Brain microvascular endothelial cell (primary cell): ENCODE measurements at regions not wholly inside any gene's neighbourhood (a gene's known extent, or its start where the extent isn't known, plus 50 kb on each side); places are given as distances from the start of the nearest gene placed in this dataset.

ENCODE experiments used
- DNase-seq: peaks from one replicate; pipeline ENCODE4 v3.0.0-alpha.2; 2020
- H3K27ac ChIP-seq: fragments of 250-450 bp; sonication (Bioruptor Pico); 2 replicates; pipeline ENCODE4 v1.5.1; 2020; ENCODE audit warnings: mild to moderate bottlenecking, moderate library complexity
- H3K27me3 ChIP-seq: fragments of 250-450 bp; sonication (Bioruptor Pico); replicated peaks from 2 replicates; pipeline ENCODE4 v1.5.1; 2020; ENCODE audit warnings: mild to moderate bottlenecking
- H3K36me3 ChIP-seq: fragments of 250-450 bp; sonication (Bioruptor Pico); replicated peaks from 2 replicates; pipeline ENCODE4 v1.5.1; 2020; ENCODE audit warnings: mild to moderate bottlenecking
- H3K4me3 ChIP-seq: 2 replicates; pipeline ENCODE4 v1.5.1; 2011; ENCODE audit warnings: low read depth, mild to moderate bottlenecking, control low read depth, low read length, moderate library complexity
- in situ Hi-C: cut with HindIII; loops from 2 replicates; pipeline ENCODE4 v1.10.0; 2017; ENCODE audit warnings: low sequenced_read_pairs, low pct_ligation_motif_present
- TF ChIP-seq, protein P1 (sequence below): IDR thresholded peaks from 2 replicates; pipeline ENCODE4 v1.5.1; 2011; ENCODE audit warnings: low read depth, mild to moderate bottlenecking, moderate library complexity, low read length, control low read depth, inconsistent platforms; ENCODE audit errors: missing control alignments

GRCh38 chr7:88429382-88429781, 122.7 kb upstream of the STEAP4 start:
- Histone ChIP-seq H3K36me3 (no peaks in the 10 kb centered on the region), H3K27me3 (no peaks in the 10 kb centered on the region), H3K27ac (no peak overlapping the region), H3K4me3 (no peak overlapping the region)
- no peak for DNase-seq
- in situ Hi-C loops, result no loop called here
- TF ChIP-seq, protein P1, sequence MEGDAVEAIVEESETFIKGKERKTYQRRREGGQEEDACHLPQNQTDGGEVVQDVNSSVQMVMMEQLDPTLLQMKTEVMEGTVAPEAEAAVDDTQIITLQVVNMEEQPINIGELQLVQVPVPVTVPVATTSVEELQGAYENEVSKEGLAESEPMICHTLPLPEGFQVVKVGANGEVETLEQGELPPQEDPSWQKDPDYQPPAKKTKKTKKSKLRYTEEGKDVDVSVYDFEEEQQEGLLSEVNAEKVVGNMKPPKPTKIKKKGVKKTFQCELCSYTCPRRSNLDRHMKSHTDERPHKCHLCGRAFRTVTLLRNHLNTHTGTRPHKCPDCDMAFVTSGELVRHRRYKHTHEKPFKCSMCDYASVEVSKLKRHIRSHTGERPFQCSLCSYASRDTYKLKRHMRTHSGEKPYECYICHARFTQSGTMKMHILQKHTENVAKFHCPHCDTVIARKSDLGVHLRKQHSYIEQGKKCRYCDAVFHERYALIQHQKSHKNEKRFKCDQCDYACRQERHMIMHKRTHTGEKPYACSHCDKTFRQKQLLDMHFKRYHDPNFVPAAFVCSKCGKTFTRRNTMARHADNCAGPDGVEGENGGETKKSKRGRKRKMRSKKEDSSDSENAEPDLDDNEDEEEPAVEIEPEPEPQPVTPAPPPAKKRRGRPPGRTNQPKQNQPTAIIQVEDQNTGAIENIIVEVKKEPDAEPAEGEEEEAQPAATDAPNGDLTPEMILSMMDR, result no peak

DNA sequence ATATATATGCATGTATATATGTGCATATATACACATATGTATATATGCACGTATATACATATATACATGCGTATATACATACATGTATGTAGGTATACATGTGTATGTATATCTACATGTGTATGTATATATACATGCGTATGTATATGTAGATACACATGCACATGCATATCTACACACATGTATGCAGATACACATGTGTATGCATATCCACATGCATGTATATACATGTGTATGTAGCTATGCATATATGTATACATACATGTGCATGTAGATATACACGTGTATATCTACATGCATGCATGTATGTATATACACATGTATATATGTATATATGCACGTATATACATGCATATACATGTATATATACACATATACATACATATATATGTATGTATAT, 95.8 kb upstream of the STEAP4 start:
- Histone ChIP-seq H3K36me3 (no peaks in the 10 kb centered on the region), H3K27ac (no peak overlapping the region), H3K27me3 (no peaks in the 10 kb centered on the region), H3K4me3 (no peak overlapping the region)
- no peak for DNase-seq
- in situ Hi-C loops, result no loop called here
- TF ChIP-seq, protein P1, result no peak

DNA sequence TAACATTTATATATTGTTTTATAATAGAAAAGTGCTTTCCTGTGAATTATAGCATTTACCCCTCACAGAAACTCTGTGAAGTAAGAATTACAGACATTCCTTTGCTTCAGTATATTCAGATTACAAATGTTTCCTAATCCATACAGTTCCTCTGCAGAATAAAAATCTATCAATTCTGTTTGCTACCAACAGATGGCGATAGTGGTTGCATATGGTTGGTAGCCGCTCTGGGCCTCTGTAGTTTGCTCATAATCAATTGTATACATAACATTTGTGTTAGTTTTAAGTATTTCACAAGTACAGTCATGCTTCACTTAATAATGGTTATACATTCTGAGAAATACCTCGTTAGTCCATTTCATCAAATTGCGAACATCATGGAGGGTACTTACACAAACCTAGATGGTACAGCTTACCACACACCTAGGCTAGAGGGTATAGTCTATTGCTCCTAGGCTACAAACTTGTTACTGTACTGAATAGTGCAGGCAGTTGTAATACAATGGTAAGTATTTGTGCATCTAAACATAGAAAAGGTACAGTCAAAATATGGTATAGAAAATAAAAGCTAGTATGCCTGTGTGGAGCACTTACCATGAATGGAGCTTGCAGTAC, 94.4 kb upstream of the STEAP4 start:
- no peak for DNase-seq
- no peak overlapping the region for H3K27ac ChIP-seq
- TF ChIP-seq, protein P1, result peak; percentile 55
- H3K27me3 ChIP-seq, result no peaks in the 10 kb centered on the region
- no peaks in the 10 kb centered on the region for H3K36me3 ChIP-seq
- in situ Hi-C loops, result no loop called here
- no peak overlapping the region for H3K4me3 ChIP-seq

- no peak for DNase-seq
- TF ChIP-seq, protein P1, result no peak
- in situ Hi-C loops, result no loop called here
- H3K27me3 ChIP-seq, result no peaks in the 10 kb centered on the region
- no peak overlapping the region for H3K27ac ChIP-seq
- no peak overlapping the region for H3K4me3 ChIP-seq
- H3K36me3 ChIP-seq, result no peaks in the 10 kb centered on the region
Observed at GRCh38 chr7:88399696-88400240, 93.1 kb upstream of the STEAP4 start.

- in situ Hi-C loops, result no loop called here
- Histone ChIP-seq H3K27ac (no peak overlapping the region), H3K4me3 (no peak overlapping the region), H3K36me3 (no peaks in the 10 kb centered on the region), H3K27me3 (no peaks in the 10 kb centered on the region)
- TF ChIP-seq, protein P1, result no peak
- no peak for DNase-seq
Observed at GRCh38 chr7:88399036-88399435, 92.3 kb upstream of the STEAP4 start.

DNA sequence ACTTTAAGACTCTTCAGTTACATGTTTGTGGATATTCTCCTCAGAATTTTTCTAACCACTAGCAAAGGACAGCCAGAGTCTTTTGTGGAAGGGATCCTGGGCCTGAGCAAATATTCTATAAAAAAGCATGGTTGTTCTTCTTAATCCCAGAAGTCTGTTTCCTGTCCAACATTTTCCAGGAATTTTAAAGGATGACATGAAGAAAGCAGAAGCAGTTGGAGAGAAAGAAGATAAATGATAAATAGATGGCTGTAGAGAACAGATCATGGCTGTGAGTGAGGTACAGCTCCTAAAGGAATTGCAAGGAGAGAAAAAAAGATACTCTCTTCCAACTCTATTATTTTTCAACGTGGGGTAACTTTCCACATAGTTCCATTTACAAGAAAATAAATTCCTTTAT, 91.8 kb upstream of the STEAP4 start:
- in situ Hi-C loops, result no loop called here
- DNase-seq, result no peak
- TF ChIP-seq, protein P1, result no peak
- H3K4me3 ChIP-seq, result no peak overlapping the region
- no peaks in the 10 kb centered on the region for H3K36me3 ChIP-seq
- no peaks in the 10 kb centered on the region for H3K27me3 ChIP-seq
- H3K27ac ChIP-seq, result no peak overlapping the region
